LNCAP (cell line): ENCODE measurements at regions not wholly inside any gene's neighbourhood (a gene's known extent, or its start where the extent isn't known, plus 50 kb on each side); places are given as distances from the start of the nearest gene placed in this dataset.

Source experiments
- CTCF ChIP-seq: fragments of 450-650 bp; IDR thresholded peaks from 2 replicates; pipeline ENCODE4 v1.5.1; 2017; ENCODE audit warnings: mild to moderate bottlenecking

GRCh38 chr2:59018737-59019136 is 777.6 kb upstream of the FANCL start:
- no peak for TF ChIP-seq CTCF

GRCh38 chr2:59015027-59015426 is 773.9 kb upstream of the FANCL start:
- no peak for TF ChIP-seq CTCF

GRCh38 chr2:59012971-59013370 is 771.8 kb upstream of the FANCL start:
- no peak for TF ChIP-seq CTCF

GRCh38 chr2:59012234-59012633 is 771.1 kb upstream of the FANCL start:
- TF ChIP-seq CTCF, result no peak

- no peak for TF ChIP-seq CTCF
Measured at GRCh38 chr2:59008950-59009349, 767.8 kb upstream of the FANCL start.

GRCh38 chr2:59005836-59006615 is 764.9 kb upstream of the FANCL start:
- no peak for TF ChIP-seq CTCF

- no peak for TF ChIP-seq CTCF
Measured at GRCh38 chr2:59004621-59005020, 763.5 kb upstream of the FANCL start.

- no peak for TF ChIP-seq CTCF
Measured at GRCh38 chr2:59000796-59001195, 759.7 kb upstream of the FANCL start.
